GM18519 (cell line): ENCODE measurements at regions not wholly inside any gene's neighbourhood (a gene's known extent, or its start where the extent isn't known, plus 50 kb on each side); places are given as distances from the start of the nearest gene placed in this dataset.

Experiments
- ATAC-seq: cut with Tn5 transposase; IDR thresholded peaks from one replicate; pipeline ENCODE4 v1.9.1; 2021; ENCODE audit warnings: mild to moderate bottlenecking, moderate library complexity; ENCODE audit not compliant: unreplicated experiment, low FRiP score

- no peak for ATAC-seq
These were observed 83.3 kb upstream of the PCDH8 start for GRCh38 chr13:52931539-52932431.

- no peak for ATAC-seq
These were observed 82.7 kb upstream of the PCDH8 start for GRCh38 chr13:52931131-52931530.

- ATAC-seq: no peak
These were observed 81.4 kb upstream of the PCDH8 start for GRCh38 chr13:52929846-52930245.

- no peak for ATAC-seq
These were observed 78.5 kb upstream of the PCDH8 start for GRCh38 chr13:52926971-52927370.

GRCh38 chr13:52925775-52926285 lies 77.4 kb upstream of the PCDH8 start:
- no peak for ATAC-seq

- no peak for ATAC-seq
These were observed 76.8 kb upstream of the PCDH8 start for GRCh38 chr13:52925251-52925650.

GRCh38 chr13:52924289-52925148 lies 76.1 kb upstream of the PCDH8 start:
- ATAC-seq: no peak

GRCh38 chr13:52922961-52923360 lies 74.5 kb upstream of the PCDH8 start:
- no peak for ATAC-seq

GRCh38 chr13:52921194-52921593 lies 72.8 kb upstream of the PCDH8 start:
- peak; percentile 100 for ATAC-seq

GRCh38 chr13:52916486-52916990 lies 68.1 kb upstream of the PCDH8 start:
- no peak for ATAC-seq

GRCh38 chr13:52911340-52911739 lies 62.9 kb upstream of the PCDH8 start:
- ATAC-seq: no peak

- peak; percentile 69 for ATAC-seq
These were observed 61.9 kb upstream of the PCDH8 start for GRCh38 chr13:52910318-52910717.

GRCh38 chr13:52906122-52906903 lies 57.9 kb upstream of the PCDH8 start:
- ATAC-seq: no peak

GRCh38 chr13:52905701-52906100 lies 57.3 kb upstream of the PCDH8 start:
- no peak for ATAC-seq

- peak; percentile 100 for ATAC-seq
These were observed 54.9 kb upstream of the PCDH8 start for GRCh38 chr13:52903320-52903719.

- no peak for ATAC-seq
These were observed 50.8 kb upstream of the PCDH8 start for GRCh38 chr13:52899206-52899605.
